ENCODE measurements at regions not wholly inside any gene's neighbourhood (a gene's known extent, or its start where the extent isn't known, plus 50 kb on each side); places are given as distances from the start of the nearest gene placed in this dataset.
"Not testable (repeated sequence)": the region's sequence is repeated elsewhere in the genome, so short reads cannot be mapped to it uniquely, and the experiment has no call there.

DNA sequence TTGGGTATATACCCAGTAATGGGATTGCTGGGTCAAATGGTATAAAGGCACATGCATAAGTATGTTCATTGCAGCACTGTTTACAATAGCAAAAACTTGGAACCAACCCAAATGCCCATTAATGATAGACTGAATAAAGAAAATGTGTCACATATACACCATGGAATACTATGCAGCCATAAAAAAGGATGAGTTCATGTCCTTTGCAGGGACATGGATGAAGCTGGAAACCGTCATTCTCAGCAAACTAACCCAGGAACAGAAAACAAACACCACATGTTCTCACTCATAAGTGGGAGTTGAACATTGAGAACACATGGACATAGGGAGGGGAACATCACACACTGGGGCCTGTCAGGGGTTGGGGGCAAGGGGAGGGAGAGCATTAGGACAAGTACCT lies 224.5 kb upstream of the KIAA1217 start:
- TF ChIP-seq, protein P1, sequence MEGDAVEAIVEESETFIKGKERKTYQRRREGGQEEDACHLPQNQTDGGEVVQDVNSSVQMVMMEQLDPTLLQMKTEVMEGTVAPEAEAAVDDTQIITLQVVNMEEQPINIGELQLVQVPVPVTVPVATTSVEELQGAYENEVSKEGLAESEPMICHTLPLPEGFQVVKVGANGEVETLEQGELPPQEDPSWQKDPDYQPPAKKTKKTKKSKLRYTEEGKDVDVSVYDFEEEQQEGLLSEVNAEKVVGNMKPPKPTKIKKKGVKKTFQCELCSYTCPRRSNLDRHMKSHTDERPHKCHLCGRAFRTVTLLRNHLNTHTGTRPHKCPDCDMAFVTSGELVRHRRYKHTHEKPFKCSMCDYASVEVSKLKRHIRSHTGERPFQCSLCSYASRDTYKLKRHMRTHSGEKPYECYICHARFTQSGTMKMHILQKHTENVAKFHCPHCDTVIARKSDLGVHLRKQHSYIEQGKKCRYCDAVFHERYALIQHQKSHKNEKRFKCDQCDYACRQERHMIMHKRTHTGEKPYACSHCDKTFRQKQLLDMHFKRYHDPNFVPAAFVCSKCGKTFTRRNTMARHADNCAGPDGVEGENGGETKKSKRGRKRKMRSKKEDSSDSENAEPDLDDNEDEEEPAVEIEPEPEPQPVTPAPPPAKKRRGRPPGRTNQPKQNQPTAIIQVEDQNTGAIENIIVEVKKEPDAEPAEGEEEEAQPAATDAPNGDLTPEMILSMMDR (IDR thresholded peaks at IDR 0.05) = not testable (repeated sequence)
- TF ChIP-seq POLR2A, POLR2AphosphoS5 (IDR thresholded peaks at IDR 0.05): not testable (repeated sequence)
